Upper lobe of left lung (tissue), 6 donors: ENCODE measurements at regions not wholly inside any gene's neighbourhood (a gene's known extent, or its start where the extent isn't known, plus 50 kb on each side); places are given as distances from the start of the nearest gene placed in this dataset.

Experiments
- ATAC-seq, 2 donors: fragments of 200-7000 bp; cut with Tn5 transposase; one replicate each; pipeline ENCODE4 v1.9.1; 2022; ENCODE audit warnings: mild to moderate bottlenecking in 2 of 2, moderate library complexity in 2 of 2; ENCODE audit not compliant: low FRiP score in 2 of 2
- DNase-seq, 2 donors: peaks; one replicate each; pipeline ENCODE4 v3.0.0-alpha.2; 2019 to 2020
- H3K27ac ChIP-seq, 4 donors: fragments of 200-600 bp; sonication (generic); one replicate each; pipeline ENCODE4 v1.5.1; 2016 to 2019
- H3K27me3 ChIP-seq, 4 donors: fragments of 200-600 bp; sonication (generic); one replicate each; pipeline ENCODE4 v1.5.1; 2017 to 2019
- H3K36me3 ChIP-seq, 4 donors: fragments of 200-600 bp; sonication (generic); one replicate each; pipeline ENCODE4 v1.5.1; 2016 to 2019
- H3K4me1 ChIP-seq, 4 donors: fragments of 200-600 bp; sonication (generic); one replicate each; pipeline ENCODE4 v1.5.1; 2018 to 2019
- H3K4me3 ChIP-seq, 4 donors: fragments of 200-600 bp; sonication (generic); one replicate each; pipeline ENCODE4 v1.5.1; 2017 to 2019; ENCODE audit warnings: mild to moderate bottlenecking in 2 of 4, moderate library complexity in 1 of 4
- H3K9me3 ChIP-seq, 4 donors: fragments of 200-600 bp; sonication (generic); one replicate each; pipeline ENCODE4 v1.5.1; 2018 to 2019
- EP300 ChIP-seq, 4 donors: sonication (generic); formaldehyde crosslinking; IDR thresholded peaks; one replicate each; pipeline ENCODE4 v1.5.1; 2017; ENCODE audit warnings: antibody characterized with exemption in 4 of 4, control low read depth in 2 of 4
- POLR2A ChIP-seq, 4 donors: fragments of 450-650 bp; IDR thresholded peaks; one replicate each; pipeline ENCODE4 v1.5.1; 2016 to 2017; ENCODE audit warnings: antibody characterized with exemption in 4 of 4, mild to moderate bottlenecking in 2 of 4
- POLR2AphosphoS5 ChIP-seq, 2 donors: sonication (generic); formaldehyde crosslinking; IDR thresholded peaks; one replicate each; pipeline ENCODE4 v1.5.1; 2017; ENCODE audit warnings: antibody characterized with exemption in 2 of 2
- WGBS, 2 donors: methylation state at CpG; one replicate each; pipeline ENCODE4 v1.1.5; 2017 to 2018; 5-methylcytosine and 5-hydroxymethylcytosine counted together
- TF ChIP-seq, protein P1 (sequence below), 6 experiments: fragments of 450-650 bp in 4 of 6; fragments of 200-600 bp in 2 of 6; sonication (generic) in 2 of 6; IDR thresholded peaks; one replicate each; pipeline ENCODE4 v1.5.1; 2016 to 2019; ENCODE audit warnings: antibody characterized with exemption in 6 of 6
- donor health status: DM: no; HTN: no; CAD: no; lungs with moderate emphysema.
- donor health status: DM: no; HTN: yes; CAD: no; lungs with severe emphysema.

DNA sequence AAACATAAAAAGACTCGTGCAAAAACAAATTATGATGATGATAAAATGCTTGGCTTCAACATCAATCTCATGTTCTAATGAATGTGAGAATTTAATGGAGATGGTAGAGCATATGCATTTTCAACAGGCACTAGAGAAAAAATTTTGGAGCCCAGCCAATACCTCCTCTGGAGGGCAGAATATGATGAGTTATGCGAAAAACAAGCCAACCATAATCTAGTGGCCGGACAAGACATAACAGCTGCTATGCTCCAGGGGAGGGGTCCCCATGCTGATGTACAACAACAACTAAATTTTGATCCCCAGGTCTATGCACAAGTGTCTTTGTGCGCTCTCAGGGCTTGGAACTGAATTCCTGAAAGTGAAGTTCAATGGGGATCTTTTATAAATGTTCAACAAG lies 1197.5 kb downstream of the LRFN5 start:
- 76 to 77% methylated on average over 4 of the region's 4 CpGs for WGBS, 2 donors
- H3K27ac ChIP-seq: no peak overlapping the region
- H3K36me3 ChIP-seq: no peaks in the 10 kb centered on the region
- no peaks in the 10 kb centered on the region for H3K27me3 ChIP-seq
- ATAC-seq (no peak), DNase-seq (no peak)
- H3K4me1 ChIP-seq: no peaks in the 10 kb centered on the region
- H3K4me3 ChIP-seq: no peak overlapping the region
- H3K9me3 ChIP-seq: no peaks in the 10 kb centered on the region
- TF ChIP-seq POLR2A (IDR thresholded peaks at IDR 0.05) (no peak), POLR2AphosphoS5 (IDR thresholded peaks at IDR 0.05) (no peak), EP300 (IDR thresholded peaks at IDR 0.05) (no peak)
- TF ChIP-seq, protein P1, sequence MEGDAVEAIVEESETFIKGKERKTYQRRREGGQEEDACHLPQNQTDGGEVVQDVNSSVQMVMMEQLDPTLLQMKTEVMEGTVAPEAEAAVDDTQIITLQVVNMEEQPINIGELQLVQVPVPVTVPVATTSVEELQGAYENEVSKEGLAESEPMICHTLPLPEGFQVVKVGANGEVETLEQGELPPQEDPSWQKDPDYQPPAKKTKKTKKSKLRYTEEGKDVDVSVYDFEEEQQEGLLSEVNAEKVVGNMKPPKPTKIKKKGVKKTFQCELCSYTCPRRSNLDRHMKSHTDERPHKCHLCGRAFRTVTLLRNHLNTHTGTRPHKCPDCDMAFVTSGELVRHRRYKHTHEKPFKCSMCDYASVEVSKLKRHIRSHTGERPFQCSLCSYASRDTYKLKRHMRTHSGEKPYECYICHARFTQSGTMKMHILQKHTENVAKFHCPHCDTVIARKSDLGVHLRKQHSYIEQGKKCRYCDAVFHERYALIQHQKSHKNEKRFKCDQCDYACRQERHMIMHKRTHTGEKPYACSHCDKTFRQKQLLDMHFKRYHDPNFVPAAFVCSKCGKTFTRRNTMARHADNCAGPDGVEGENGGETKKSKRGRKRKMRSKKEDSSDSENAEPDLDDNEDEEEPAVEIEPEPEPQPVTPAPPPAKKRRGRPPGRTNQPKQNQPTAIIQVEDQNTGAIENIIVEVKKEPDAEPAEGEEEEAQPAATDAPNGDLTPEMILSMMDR (IDR thresholded peaks at IDR 0.05): no peak

DNA sequence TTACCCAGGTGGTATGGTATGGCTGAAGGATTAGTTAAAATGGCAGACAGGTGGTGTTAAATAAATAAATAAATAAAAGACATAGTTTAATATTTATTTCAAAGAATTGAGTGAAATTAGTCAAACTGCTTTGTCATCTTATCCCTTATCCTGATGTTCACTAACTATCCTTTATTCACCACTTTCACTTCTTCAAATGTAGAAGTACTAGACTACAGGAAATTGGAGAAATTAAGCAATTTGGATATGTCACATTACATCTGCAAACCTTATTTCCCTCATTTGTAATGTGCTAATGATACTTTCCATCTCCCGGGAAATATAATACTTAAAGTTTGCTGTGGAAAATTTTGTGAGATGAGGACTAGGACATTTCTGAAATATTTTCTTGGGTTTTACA lies 1195.7 kb downstream of the LRFN5 start:
- ATAC-seq: no peak
- Histone ChIP-seq H3K36me3 (no peaks in the 10 kb centered on the region), H3K27me3 (no peaks in the 10 kb centered on the region), H3K4me3 (no peak overlapping the region), H3K4me1 (no peaks in the 10 kb centered on the region), H3K27ac (no peak overlapping the region), H3K9me3 (no peaks in the 10 kb centered on the region)
- DNase-seq: no peak
- TF ChIP-seq, protein P1 (IDR thresholded peaks at IDR 0.05): no peak
- TF ChIP-seq POLR2AphosphoS5 (IDR thresholded peaks at IDR 0.05) (no peak), POLR2A (IDR thresholded peaks at IDR 0.05) (no peak), EP300 (IDR thresholded peaks at IDR 0.05) (no peak)
- 81 to 89% methylated on average over 1 of the region's 1 CpG for WGBS, 2 donors

GRCh38 chr14:42792166-42792565 lies 1185.5 kb downstream of the LRFN5 start:
- Histone ChIP-seq H3K27me3 (no peaks in the 10 kb centered on the region), H3K9me3 (no peaks in the 10 kb centered on the region), H3K27ac (no peak overlapping the region), H3K36me3 (no peaks in the 10 kb centered on the region), H3K4me1 (no peaks in the 10 kb centered on the region), H3K4me3 (no peak overlapping the region)
- no peak for TF ChIP-seq EP300 (IDR thresholded peaks at IDR 0.05)
- ATAC-seq (no peak), DNase-seq (no peak)
- WGBS, 2 donors: 67 to 86% methylated on average over 1 of the region's 1 CpG

- H3K36me3 ChIP-seq: no peaks in the 10 kb centered on the region
- no peak overlapping the region for H3K27ac ChIP-seq
- TF ChIP-seq, protein P1 (IDR thresholded peaks at IDR 0.05): no peak
- TF ChIP-seq POLR2A (IDR thresholded peaks at IDR 0.05): no peak
- no peak for TF ChIP-seq POLR2AphosphoS5 (IDR thresholded peaks at IDR 0.05)
- TF ChIP-seq EP300 (IDR thresholded peaks at IDR 0.05): no peak
- H3K27me3 ChIP-seq: no peaks in the 10 kb centered on the region
- peaks cover 0 to 8% (median 6%) of the 10 kb centered on the region in 4 donors for H3K9me3 ChIP-seq
- ATAC-seq: no peak
- DNase-seq: no peak
- no peaks in the 10 kb centered on the region for H3K4me1 ChIP-seq
- 75 to 77% methylated on average over 3 of the region's 3 CpGs for WGBS, 2 donors
- no peak overlapping the region for H3K4me3 ChIP-seq
Observed at GRCh38 chr14:42782754-42783153, 1176.1 kb downstream of the LRFN5 start.

- H3K27me3 ChIP-seq: no peaks in the 10 kb centered on the region
- ATAC-seq (no peak), DNase-seq (no peak)
- H3K36me3 ChIP-seq: no peaks in the 10 kb centered on the region
- no peak overlapping the region for H3K4me3 ChIP-seq
- no peaks in the 10 kb centered on the region for H3K4me1 ChIP-seq
- 75 to 90% methylated on average over 2 of the region's 2 CpGs for WGBS, 2 donors
- no peak for TF ChIP-seq EP300 (IDR thresholded peaks at IDR 0.05)
- TF ChIP-seq, protein P1 (IDR thresholded peaks at IDR 0.05): no peak
- no peak for TF ChIP-seq POLR2A (IDR thresholded peaks at IDR 0.05)
- TF ChIP-seq POLR2AphosphoS5 (IDR thresholded peaks at IDR 0.05): no peak
- H3K27ac ChIP-seq: no peak overlapping the region
- no peaks in the 10 kb centered on the region for H3K9me3 ChIP-seq
Observed at GRCh38 chr14:42778984-42779383, 1172.3 kb downstream of the LRFN5 start.
